ENCODE measurements at regions not wholly inside any gene's neighbourhood (a gene's known extent, or its start where the extent isn't known, plus 50 kb on each side); places are given as distances from the start of the nearest gene placed in this dataset.

DNA sequence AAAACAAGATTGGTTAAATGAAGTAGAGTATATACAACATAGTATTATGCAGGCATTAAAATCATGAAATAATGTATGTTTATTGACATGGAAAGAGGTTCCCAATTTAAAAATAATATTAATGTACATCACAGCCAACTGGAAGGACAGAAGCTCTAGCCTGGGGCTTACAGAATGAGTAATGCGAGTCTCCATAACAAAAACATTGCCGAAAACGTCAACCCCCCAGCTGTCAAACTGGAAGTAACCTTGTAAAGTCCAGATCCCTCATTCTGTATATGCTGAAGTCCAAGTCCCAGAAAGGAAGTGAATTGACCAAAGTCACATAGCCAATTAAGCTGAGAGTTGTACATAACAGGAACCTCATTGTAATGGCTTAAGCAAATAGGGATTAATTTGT is 128.7 kb upstream of the ECI2 start:
- TF ChIP-seq, protein P1, sequence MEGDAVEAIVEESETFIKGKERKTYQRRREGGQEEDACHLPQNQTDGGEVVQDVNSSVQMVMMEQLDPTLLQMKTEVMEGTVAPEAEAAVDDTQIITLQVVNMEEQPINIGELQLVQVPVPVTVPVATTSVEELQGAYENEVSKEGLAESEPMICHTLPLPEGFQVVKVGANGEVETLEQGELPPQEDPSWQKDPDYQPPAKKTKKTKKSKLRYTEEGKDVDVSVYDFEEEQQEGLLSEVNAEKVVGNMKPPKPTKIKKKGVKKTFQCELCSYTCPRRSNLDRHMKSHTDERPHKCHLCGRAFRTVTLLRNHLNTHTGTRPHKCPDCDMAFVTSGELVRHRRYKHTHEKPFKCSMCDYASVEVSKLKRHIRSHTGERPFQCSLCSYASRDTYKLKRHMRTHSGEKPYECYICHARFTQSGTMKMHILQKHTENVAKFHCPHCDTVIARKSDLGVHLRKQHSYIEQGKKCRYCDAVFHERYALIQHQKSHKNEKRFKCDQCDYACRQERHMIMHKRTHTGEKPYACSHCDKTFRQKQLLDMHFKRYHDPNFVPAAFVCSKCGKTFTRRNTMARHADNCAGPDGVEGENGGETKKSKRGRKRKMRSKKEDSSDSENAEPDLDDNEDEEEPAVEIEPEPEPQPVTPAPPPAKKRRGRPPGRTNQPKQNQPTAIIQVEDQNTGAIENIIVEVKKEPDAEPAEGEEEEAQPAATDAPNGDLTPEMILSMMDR (conservative IDR thresholded peaks at IDR 0.05 in 1 of 2, IDR thresholded peaks at IDR 0.05 in 1 of 2; ENCODE audit: extremely low read depth in 1 of 2, insufficient read depth in 1 of 2, low read depth in 1 of 2, low read length in 2 of 2), result no peak
- no peak for TF ChIP-seq EZH2 (IDR thresholded peaks at IDR 0.05; ENCODE audit: borderline replicate concordance, low read length)
